ENCODE measurements at regions not wholly inside any gene's neighbourhood (a gene's known extent, or its start where the extent isn't known, plus 50 kb on each side); places are given as distances from the start of the nearest gene placed in this dataset.

DNA sequence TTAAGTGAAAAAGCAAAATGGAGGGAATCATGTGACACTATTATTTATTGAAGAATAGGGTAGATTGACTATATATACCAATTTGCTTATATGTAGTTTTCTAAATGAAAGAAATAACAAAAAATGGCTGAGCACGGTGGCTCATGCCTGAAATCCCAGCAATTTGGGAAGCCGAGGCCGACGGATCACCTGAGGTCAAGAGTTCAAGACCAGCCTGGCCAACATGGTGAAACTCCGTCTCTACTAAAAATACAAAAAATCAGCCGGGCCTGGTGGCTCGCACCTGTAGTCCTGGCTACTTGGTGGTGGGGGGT, 59.3 kb upstream of the MYCN start:
- H3K4me3 Mint-ChIP-seq (ENCODE audit: unreplicated experiment) = no peak overlapping the region
- TF ChIP-seq, protein P1, sequence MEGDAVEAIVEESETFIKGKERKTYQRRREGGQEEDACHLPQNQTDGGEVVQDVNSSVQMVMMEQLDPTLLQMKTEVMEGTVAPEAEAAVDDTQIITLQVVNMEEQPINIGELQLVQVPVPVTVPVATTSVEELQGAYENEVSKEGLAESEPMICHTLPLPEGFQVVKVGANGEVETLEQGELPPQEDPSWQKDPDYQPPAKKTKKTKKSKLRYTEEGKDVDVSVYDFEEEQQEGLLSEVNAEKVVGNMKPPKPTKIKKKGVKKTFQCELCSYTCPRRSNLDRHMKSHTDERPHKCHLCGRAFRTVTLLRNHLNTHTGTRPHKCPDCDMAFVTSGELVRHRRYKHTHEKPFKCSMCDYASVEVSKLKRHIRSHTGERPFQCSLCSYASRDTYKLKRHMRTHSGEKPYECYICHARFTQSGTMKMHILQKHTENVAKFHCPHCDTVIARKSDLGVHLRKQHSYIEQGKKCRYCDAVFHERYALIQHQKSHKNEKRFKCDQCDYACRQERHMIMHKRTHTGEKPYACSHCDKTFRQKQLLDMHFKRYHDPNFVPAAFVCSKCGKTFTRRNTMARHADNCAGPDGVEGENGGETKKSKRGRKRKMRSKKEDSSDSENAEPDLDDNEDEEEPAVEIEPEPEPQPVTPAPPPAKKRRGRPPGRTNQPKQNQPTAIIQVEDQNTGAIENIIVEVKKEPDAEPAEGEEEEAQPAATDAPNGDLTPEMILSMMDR (IDR thresholded peaks at IDR 0.05; ENCODE audit: partially characterized antibody, unreplicated experiment) = no peak
- peaks cover 4% of the 10 kb centered on the region for H3K36me3 Mint-ChIP-seq (ENCODE audit: unreplicated experiment)
- peaks cover 4% of the 10 kb centered on the region for H3K4me1 Mint-ChIP-seq (ENCODE audit: low read depth, unreplicated experiment)
- H3K27me3 Mint-ChIP-seq (ENCODE audit: unreplicated experiment) = no peaks in the 10 kb centered on the region
- DNase-seq = no peak
- H3K27ac Mint-ChIP-seq (ENCODE audit: unreplicated experiment) = no peak overlapping the region
- no peaks in the 10 kb centered on the region for H3K9me3 Mint-ChIP-seq (ENCODE audit: unreplicated experiment)

DNA sequence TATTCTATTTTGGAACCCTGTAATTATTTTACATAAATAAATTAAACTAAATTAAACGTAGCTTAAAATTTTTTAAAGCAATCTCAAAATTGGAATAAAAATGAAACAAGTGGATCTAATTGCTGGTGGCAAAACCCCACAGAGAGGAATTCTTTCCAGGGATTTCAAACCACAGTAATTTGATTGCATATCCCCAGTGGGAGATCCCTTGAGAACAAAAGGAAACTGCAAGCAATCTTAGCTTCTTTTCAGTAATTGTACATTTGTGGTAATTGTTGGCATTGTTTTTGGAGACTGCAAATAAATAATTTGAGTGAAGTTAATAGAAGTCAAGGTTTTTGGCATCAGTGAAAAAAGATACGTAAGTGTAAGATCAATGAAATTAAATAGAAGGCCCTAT, 58.7 kb upstream of the MYCN start:
- TF ChIP-seq, protein P1 (IDR thresholded peaks at IDR 0.05; ENCODE audit: partially characterized antibody, unreplicated experiment) = no peak
- no peaks in the 10 kb centered on the region for H3K9me3 Mint-ChIP-seq (ENCODE audit: unreplicated experiment)

DNA sequence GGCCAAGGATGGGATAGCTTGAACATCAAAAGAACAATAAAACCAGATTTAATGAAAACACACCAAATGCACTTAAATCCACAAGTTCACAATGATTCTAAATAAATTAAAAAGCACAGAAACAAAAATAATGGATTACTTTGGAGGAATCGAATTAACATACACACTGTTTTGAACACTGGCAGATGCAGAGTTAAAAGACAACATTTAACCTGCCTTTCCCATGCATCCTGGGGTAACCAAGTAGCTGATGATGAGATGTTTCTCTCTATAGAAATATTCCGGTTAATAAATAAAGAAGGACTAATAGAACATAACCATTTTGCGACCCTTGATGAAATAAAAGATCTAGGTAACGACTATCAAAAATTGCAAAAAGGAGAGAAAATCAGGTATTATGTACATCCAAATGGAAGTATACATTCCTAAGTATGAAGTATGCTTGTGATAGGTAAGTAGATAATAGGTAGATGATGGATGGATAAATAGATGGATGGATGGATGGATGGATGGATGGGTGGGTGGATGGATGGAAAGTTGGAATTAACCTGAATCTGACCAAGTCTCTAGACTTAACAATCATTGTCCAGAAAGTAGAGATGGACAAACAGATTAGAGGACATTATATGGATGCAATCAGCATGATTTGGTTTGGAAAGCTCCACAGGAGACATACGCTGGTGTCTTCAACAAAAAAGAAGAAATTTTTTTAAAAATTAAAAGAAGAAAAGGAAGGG, 57.4 kb upstream of the MYCN start:
- Mint-ChIP-seq H3K4me1 (ENCODE audit: low read depth, unreplicated experiment) (peaks cover 12% of the 10 kb centered on the region), H3K4me3 (ENCODE audit: unreplicated experiment) (no peak overlapping the region), H3K27ac (ENCODE audit: unreplicated experiment) (no peak overlapping the region), H3K27me3 (ENCODE audit: unreplicated experiment) (peaks cover 1% of the 10 kb centered on the region), H3K9me3 (ENCODE audit: unreplicated experiment) (no peaks in the 10 kb centered on the region), H3K36me3 (ENCODE audit: unreplicated experiment) (no peaks in the 10 kb centered on the region)
- TF ChIP-seq, protein P1 (IDR thresholded peaks at IDR 0.05; ENCODE audit: partially characterized antibody, unreplicated experiment) = no peak
- DNase-seq = no peak

More for the DNA sequence above, 58.7 kb upstream of the MYCN start:
- DNase-seq = no peak
- Mint-ChIP-seq H3K36me3 (ENCODE audit: unreplicated experiment) (peaks cover 3% of the 10 kb centered on the region), H3K4me3 (ENCODE audit: unreplicated experiment) (no peak overlapping the region), H3K27ac (ENCODE audit: unreplicated experiment) (no peak overlapping the region), H3K4me1 (ENCODE audit: low read depth, unreplicated experiment) (peaks cover 4% of the 10 kb centered on the region), H3K27me3 (ENCODE audit: unreplicated experiment) (no peaks in the 10 kb centered on the region)

DNA sequence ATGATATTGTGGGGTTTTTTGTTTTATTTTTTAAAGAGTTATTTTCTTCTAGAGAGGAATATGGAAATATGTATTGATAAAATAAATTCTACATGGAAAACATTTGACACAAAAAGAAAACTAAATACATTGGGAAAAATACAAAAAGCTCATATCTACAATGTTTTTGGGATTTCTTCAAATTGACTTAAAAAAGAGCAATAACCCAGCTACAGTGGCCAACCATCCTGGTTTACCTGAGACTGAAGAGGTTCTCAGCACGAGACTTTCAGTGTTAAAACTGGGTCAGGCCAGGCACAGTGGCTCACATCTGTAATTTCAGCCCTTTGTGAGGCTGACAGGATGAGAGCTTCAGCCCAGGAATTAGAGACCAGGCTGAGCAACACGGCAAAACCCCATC, 56.7 kb upstream of the MYCN start:
- DNase-seq = no peak
- Mint-ChIP-seq H3K4me1 (ENCODE audit: low read depth, unreplicated experiment) (peaks cover 14% of the 10 kb centered on the region), H3K27ac (ENCODE audit: unreplicated experiment) (no peak overlapping the region), H3K36me3 (ENCODE audit: unreplicated experiment) (no peaks in the 10 kb centered on the region), H3K27me3 (ENCODE audit: unreplicated experiment) (peaks cover 1% of the 10 kb centered on the region), H3K4me3 (ENCODE audit: unreplicated experiment) (no peak overlapping the region), H3K9me3 (ENCODE audit: unreplicated experiment) (no peaks in the 10 kb centered on the region)
- TF ChIP-seq, protein P1 (IDR thresholded peaks at IDR 0.05; ENCODE audit: partially characterized antibody, unreplicated experiment) = no peak

DNA sequence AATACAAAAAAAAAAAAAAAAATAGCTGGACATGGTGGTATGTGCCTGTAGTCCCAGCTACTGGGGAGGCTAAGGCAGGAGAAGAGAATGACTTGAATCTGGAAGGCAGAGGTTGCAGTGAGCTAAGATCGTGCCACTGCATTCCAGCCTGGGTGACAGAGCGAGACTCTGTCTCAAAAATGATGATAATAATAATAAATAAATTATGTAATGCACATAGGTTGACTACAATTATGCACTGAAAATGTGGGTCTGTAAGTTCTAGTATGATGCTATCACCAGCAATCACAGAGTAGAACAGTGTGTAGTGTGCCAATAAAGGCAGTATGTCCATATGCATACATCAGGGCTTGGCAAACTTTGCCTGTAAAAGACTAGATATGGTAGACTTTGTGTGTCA, 55.6 kb upstream of the MYCN start:
- peaks cover 7% of the 10 kb centered on the region for H3K27me3 Mint-ChIP-seq (ENCODE audit: unreplicated experiment)
- TF ChIP-seq, protein P1 (IDR thresholded peaks at IDR 0.05; ENCODE audit: partially characterized antibody, unreplicated experiment) = no peak

More for the DNA sequence above, 55.6 kb upstream of the MYCN start:
- Mint-ChIP-seq H3K27ac (ENCODE audit: unreplicated experiment) (no peak overlapping the region), H3K4me1 (ENCODE audit: low read depth, unreplicated experiment) (peaks cover 25% of the 10 kb centered on the region), H3K36me3 (ENCODE audit: unreplicated experiment) (no peaks in the 10 kb centered on the region), H3K9me3 (ENCODE audit: unreplicated experiment) (peaks cover 6% of the 10 kb centered on the region), H3K4me3 (ENCODE audit: unreplicated experiment) (no peak overlapping the region)
- no peak for DNase-seq
